Thyroid gland (tissue), 4 donors: ENCODE measurements at regions not wholly inside any gene's neighbourhood (a gene's known extent, or its start where the extent isn't known, plus 50 kb on each side); places are given as distances from the start of the nearest gene placed in this dataset.

Experiments used
- POLR2A ChIP-seq, 2 donors: fragments of 450-650 bp; IDR thresholded peaks; one replicate each; pipeline ENCODE4 v1.6.1; 2017; ENCODE audit warnings: antibody characterized with exemption in 2 of 2, mild to moderate bottlenecking in 2 of 2, moderate library complexity in 1 of 2
- TF ChIP-seq, protein P1 (sequence below), 6 experiments: fragments of 200-600 bp in 3 of 6; fragments of 450-650 bp in 3 of 6; sonication (generic) in 3 of 6; IDR thresholded peaks; one replicate each; pipeline ENCODE4 v1.5.1; 2016 to 2019; ENCODE audit warnings: antibody characterized with exemption in 6 of 6, mild to moderate bottlenecking in 2 of 6, inconsistent platforms in 1 of 6, moderate library complexity in 1 of 6

DNA sequence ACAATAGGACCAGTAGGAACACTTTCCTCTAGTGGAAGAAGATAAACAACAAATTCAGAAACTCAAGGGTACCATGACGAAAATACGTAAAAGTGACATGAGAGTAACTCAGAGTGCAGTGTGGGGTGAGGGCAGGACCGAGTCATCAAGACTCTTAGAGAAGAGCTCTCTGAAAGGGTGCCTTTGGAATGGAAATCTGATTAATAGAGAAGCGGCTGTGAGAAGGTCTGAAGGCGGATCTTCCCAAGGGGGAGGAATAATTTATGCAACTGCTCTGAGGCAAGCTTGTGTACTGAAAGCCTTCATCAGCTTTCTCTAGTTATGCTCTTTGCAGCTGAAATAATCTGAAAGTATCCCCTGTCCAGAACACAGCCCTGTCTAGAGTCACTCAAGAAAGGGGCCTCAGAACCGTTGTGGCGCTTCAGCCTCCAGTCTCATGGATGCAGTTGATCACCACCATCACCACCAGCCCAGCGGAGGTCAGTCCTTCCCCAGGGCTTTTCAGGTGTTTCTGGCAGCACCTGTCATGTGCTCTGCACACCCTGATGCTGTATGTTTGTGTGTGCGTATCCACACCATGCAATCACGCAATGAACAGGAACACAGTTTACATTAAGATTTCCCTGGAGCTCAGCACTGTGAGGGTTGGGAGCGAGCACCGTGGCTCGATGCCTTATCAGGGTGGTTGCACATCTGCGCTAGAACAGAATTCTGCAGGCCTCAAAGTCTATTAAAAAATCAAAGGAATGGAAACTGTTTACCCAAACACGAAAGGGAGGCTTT is 396.5 kb downstream of the SMOC2 start:
- TF ChIP-seq POLR2A (IDR thresholded peaks at IDR 0.05): no peak
- TF ChIP-seq, protein P1, sequence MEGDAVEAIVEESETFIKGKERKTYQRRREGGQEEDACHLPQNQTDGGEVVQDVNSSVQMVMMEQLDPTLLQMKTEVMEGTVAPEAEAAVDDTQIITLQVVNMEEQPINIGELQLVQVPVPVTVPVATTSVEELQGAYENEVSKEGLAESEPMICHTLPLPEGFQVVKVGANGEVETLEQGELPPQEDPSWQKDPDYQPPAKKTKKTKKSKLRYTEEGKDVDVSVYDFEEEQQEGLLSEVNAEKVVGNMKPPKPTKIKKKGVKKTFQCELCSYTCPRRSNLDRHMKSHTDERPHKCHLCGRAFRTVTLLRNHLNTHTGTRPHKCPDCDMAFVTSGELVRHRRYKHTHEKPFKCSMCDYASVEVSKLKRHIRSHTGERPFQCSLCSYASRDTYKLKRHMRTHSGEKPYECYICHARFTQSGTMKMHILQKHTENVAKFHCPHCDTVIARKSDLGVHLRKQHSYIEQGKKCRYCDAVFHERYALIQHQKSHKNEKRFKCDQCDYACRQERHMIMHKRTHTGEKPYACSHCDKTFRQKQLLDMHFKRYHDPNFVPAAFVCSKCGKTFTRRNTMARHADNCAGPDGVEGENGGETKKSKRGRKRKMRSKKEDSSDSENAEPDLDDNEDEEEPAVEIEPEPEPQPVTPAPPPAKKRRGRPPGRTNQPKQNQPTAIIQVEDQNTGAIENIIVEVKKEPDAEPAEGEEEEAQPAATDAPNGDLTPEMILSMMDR (IDR thresholded peaks at IDR 0.05): no peak
